Stimulated activated CD8-positive, alpha-beta memory T cell treated with anti-CD3 and anti-CD28 coated beads, Interleukin-15, amount 100 ng/mL, for 48 hours (primary cell): ENCODE measurements at regions not wholly inside any gene's neighbourhood (a gene's known extent, or its start where the extent isn't known, plus 50 kb on each side); places are given as distances from the start of the nearest gene placed in this dataset.
"Not testable (repeated sequence)": the region's sequence is repeated elsewhere in the genome, so short reads cannot be mapped to it uniquely, and the experiment has no call there.

Experiments used
- DNase-seq, 2 donors: peaks; one replicate each; pipeline ENCODE4 v3.0.0-alpha.2; 2020; ENCODE audit warnings: low read depth in 2 of 2

GRCh38 chrX:122196343-122196742 is 987.7 kb upstream of the GRIA3 start:
- DNase-seq: no peak

- DNase-seq: no peak
Measured at GRCh38 chrX:122203399-122203798, 980.7 kb upstream of the GRIA3 start.

GRCh38 chrX:122218666-122219065 is 965.4 kb upstream of the GRIA3 start:
- no peak for DNase-seq

GRCh38 chrX:122219226-122219625 is 964.9 kb upstream of the GRIA3 start:
- no peak for DNase-seq

GRCh38 chrX:122219735-122220134 is 964.3 kb upstream of the GRIA3 start:
- no peak for DNase-seq

- DNase-seq: no peak
Measured at GRCh38 chrX:122220644-122221373, 963.3 kb upstream of the GRIA3 start.

- DNase-seq: not testable (repeated sequence)
Measured at GRCh38 chrX:122221810-122222209, 962.3 kb upstream of the GRIA3 start.

- DNase-seq: not testable (repeated sequence)
Measured at GRCh38 chrX:122224137-122224536, 959.9 kb upstream of the GRIA3 start.

- no peak for DNase-seq
Measured at GRCh38 chrX:122238801-122239200, 945.3 kb upstream of the GRIA3 start.

GRCh38 chrX:122241959-122242358 is 942.1 kb upstream of the GRIA3 start:
- DNase-seq: no peak

GRCh38 chrX:122244080-122244479 is 940.0 kb upstream of the GRIA3 start:
- DNase-seq: no peak

- DNase-seq: no peak
Measured at GRCh38 chrX:122245175-122245574, 938.9 kb upstream of the GRIA3 start.

GRCh38 chrX:122245943-122246342 is 938.1 kb upstream of the GRIA3 start:
- no peak for DNase-seq

- no peak for DNase-seq
Measured at GRCh38 chrX:122246937-122247336, 937.1 kb upstream of the GRIA3 start.

GRCh38 chrX:122248681-122249080 is 935.4 kb upstream of the GRIA3 start:
- DNase-seq: no peak

- DNase-seq: no peak
Measured at GRCh38 chrX:122252454-122252853, 931.6 kb upstream of the GRIA3 start.

- DNase-seq: no peak
Measured at GRCh38 chrX:122268353-122268752, 915.7 kb upstream of the GRIA3 start.

- DNase-seq: no peak
Measured at GRCh38 chrX:122269243-122269781, 914.8 kb upstream of the GRIA3 start.

- DNase-seq: no peak
Measured at GRCh38 chrX:122270809-122271494, 913.1 kb upstream of the GRIA3 start.

GRCh38 chrX:122272011-122272410 is 912.1 kb upstream of the GRIA3 start:
- DNase-seq: no peak

- no peak for DNase-seq
Measured at GRCh38 chrX:122279746-122280145, 904.3 kb upstream of the GRIA3 start.

- DNase-seq: not testable (repeated sequence)
Measured at GRCh38 chrX:122299822-122300221, 884.3 kb upstream of the GRIA3 start.

GRCh38 chrX:122301491-122301890 is 882.6 kb upstream of the GRIA3 start:
- DNase-seq: no peak
